Karpas-422 (cell line): ENCODE measurements at regions not wholly inside any gene's neighbourhood (a gene's known extent, or its start where the extent isn't known, plus 50 kb on each side); places are given as distances from the start of the nearest gene placed in this dataset.

Experiments used
- DNase-seq: peaks from one replicate; pipeline ENCODE4 v3.0.0-alpha.2; 2015
- H2AFZ ChIP-seq: fragments of 200-600 bp; sonication (generic); 2 replicates; pipeline ENCODE4 v1.6.1; 2014; ENCODE audit warnings: antibody characterized with exemption, low read length, mixed read lengths
- H3K27ac ChIP-seq: fragments of 200-600 bp; sonication (generic); 2 replicates; pipeline ENCODE4 v1.5.1; 2014; ENCODE audit warnings: mild to moderate bottlenecking, low read length, moderate library complexity
- H3K27me3 ChIP-seq: fragments of 200-600 bp; sonication (generic); 2 replicates; pipeline ENCODE4 v1.6.1; 2014; ENCODE audit warnings: low read length, mixed read lengths
- H3K36me3 ChIP-seq: fragments of 200-600 bp; sonication (generic); 2 replicates; pipeline ENCODE4 v1.6.1; 2014; ENCODE audit warnings: low read length, mixed read lengths; ENCODE audit not compliant: insufficient read depth
- H3K4me1 ChIP-seq: fragments of 200-600 bp; sonication (generic); 2 replicates; pipeline ENCODE4 v1.6.1; 2014; ENCODE audit warnings: mild to moderate bottlenecking, low read length, mixed read lengths
- H3K4me2 ChIP-seq: fragments of 200-600 bp; sonication (generic); 2 replicates; pipeline ENCODE4 v1.6.1; 2014; ENCODE audit warnings: low read length, low read depth, mild to moderate bottlenecking; ENCODE audit not compliant: poor library complexity, severe bottlenecking
- H3K4me3 ChIP-seq: fragments of 200-600 bp; sonication (generic); 2 replicates; pipeline ENCODE4 v1.5.1; 2014; ENCODE audit warnings: mild to moderate bottlenecking, antibody characterized with exemption, low read length, mixed read lengths
- H3K79me2 ChIP-seq: fragments of 200-600 bp; sonication (generic); 2 replicates; pipeline ENCODE4 v1.6.1; 2014; ENCODE audit warnings: mild to moderate bottlenecking, low read length, mixed read lengths
- H3K9ac ChIP-seq: fragments of 200-600 bp; sonication (generic); 2 replicates; pipeline ENCODE4 v1.6.0; 2014; ENCODE audit warnings: low read length
- H3K9me2 ChIP-seq: fragments of 200-600 bp; sonication (generic), shearing (Covaris generic); replicated peaks from 2 replicates; pipeline ENCODE4 v1.6.0; 2014; ENCODE audit warnings: mild to moderate bottlenecking, low read length, moderate library complexity; ENCODE audit not compliant: insufficient read depth
- H3K9me3 ChIP-seq: fragments of 300-700, 200-600 bp; sonication (generic); 2 replicates; pipeline ENCODE4 v1.6.1; 2014; ENCODE audit warnings: low read length, mixed read lengths
- H4K20me1 ChIP-seq: fragments of 200-600 bp; sonication (generic); 2 replicates; pipeline ENCODE4 v1.6.1; 2014; ENCODE audit warnings: mild to moderate bottlenecking, antibody characterized with exemption, low read length, low read depth; ENCODE audit not compliant: insufficient read depth

DNA sequence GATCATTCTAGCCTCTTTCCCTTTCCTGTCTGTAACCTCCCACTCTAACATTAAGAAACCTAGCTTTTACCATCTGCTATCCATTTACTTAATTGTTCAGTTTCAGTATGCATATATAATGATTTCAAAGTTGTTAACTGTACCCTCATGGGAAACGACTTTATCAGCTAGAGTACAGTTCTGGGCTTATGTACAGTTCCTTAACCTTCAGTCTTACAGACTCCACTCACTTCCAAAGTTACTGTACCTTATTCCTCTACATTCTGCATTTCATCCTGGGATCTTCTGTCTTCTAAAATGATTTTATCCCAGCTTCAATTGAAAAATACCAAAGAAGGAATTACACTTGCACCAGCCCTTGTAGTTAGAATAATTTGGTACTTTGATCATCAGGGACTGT lies 108.7 kb upstream of the KCNE2 start:
- Histone ChIP-seq H3K27me3 (no peaks in the 10 kb centered on the region), H3K9ac (no peak overlapping the region), H3K36me3 (no peaks in the 10 kb centered on the region), H3K4me2 (no peak overlapping the region), H2AFZ (no peak overlapping the region), H3K27ac (no peak overlapping the region), H3K4me3 (no peak overlapping the region), H3K79me2 (no peaks in the 10 kb centered on the region), H3K9me3 (peaks cover 9% of the 10 kb centered on the region), H3K4me1 (no peaks in the 10 kb centered on the region), H4K20me1 (no peaks in the 10 kb centered on the region), H3K9me2 (no peaks in the 10 kb centered on the region)
- no peak for DNase-seq

DNA sequence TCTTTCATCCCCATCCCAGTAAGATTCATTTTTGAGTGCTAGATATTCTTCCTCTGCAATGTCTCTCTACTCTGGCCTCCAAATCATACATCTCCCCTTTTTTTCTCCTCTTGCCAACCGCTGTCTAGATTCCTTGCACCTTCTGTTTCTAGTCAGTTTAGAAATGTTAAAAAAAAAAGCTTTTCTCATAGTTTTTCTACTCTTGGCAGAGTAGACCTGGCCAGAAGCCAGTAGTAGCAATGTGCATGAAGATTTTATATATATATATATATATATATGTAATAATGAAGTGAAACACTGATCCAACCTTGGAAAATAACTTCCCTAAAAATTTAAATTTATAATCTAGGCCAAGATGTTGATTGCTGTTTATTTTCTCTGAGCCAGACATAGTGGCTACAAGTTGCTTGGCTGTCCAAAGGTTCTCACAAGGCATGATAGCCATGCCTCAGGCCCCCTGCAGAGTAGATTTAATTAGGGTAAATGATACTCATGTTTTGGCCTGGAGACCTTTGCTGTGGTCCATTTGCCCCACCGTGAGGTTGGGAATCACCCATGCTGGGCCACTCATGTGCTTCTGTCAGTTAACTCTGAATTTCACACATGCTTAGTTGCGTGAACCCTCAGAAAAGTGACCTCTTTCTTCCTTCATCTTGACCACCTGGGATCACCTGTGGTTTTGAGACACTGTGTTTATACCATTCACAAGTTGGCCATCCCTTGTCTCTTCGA lies 103.4 kb upstream of the KCNE2 start:
- no peak overlapping the region for H3K27ac ChIP-seq
- DNase-seq: no peak
- no peak overlapping the region for H3K9ac ChIP-seq
- no peaks in the 10 kb centered on the region for H3K9me2 ChIP-seq
- H3K4me3 ChIP-seq: no peak overlapping the region
- H3K9me3 ChIP-seq: no peaks in the 10 kb centered on the region
- no peaks in the 10 kb centered on the region for H3K4me1 ChIP-seq
- H3K4me2 ChIP-seq: no peak overlapping the region
- no peaks in the 10 kb centered on the region for H3K79me2 ChIP-seq
- H3K27me3 ChIP-seq: no peaks in the 10 kb centered on the region
- H3K36me3 ChIP-seq: no peaks in the 10 kb centered on the region
- no peak overlapping the region for H2AFZ ChIP-seq
- H4K20me1 ChIP-seq: no peaks in the 10 kb centered on the region

- no peaks in the 10 kb centered on the region for H3K36me3 ChIP-seq
- no peaks in the 10 kb centered on the region for H3K9me3 ChIP-seq
- H3K79me2 ChIP-seq: no peaks in the 10 kb centered on the region
- no peaks in the 10 kb centered on the region for H3K4me1 ChIP-seq
- H3K9me2 ChIP-seq: no peaks in the 10 kb centered on the region
- no peak overlapping the region for H3K4me2 ChIP-seq
- no peak overlapping the region for H3K9ac ChIP-seq
- no peak overlapping the region for H2AFZ ChIP-seq
- no peaks in the 10 kb centered on the region for H4K20me1 ChIP-seq
- DNase-seq: no peak
- no peak overlapping the region for H3K27ac ChIP-seq
- H3K27me3 ChIP-seq: no peaks in the 10 kb centered on the region
- no peak overlapping the region for H3K4me3 ChIP-seq
Observed at GRCh38 chr21:34261841-34262468, 101.9 kb upstream of the KCNE2 start.

- no peaks in the 10 kb centered on the region for H3K27me3 ChIP-seq
- H3K9ac ChIP-seq: no peak overlapping the region
- H3K4me1 ChIP-seq: no peaks in the 10 kb centered on the region
- no peaks in the 10 kb centered on the region for H3K9me3 ChIP-seq
- H3K9me2 ChIP-seq: no peaks in the 10 kb centered on the region
- DNase-seq: no peak
- H3K4me3 ChIP-seq: no peak overlapping the region
- no peaks in the 10 kb centered on the region for H4K20me1 ChIP-seq
- no peak overlapping the region for H3K4me2 ChIP-seq
- no peak overlapping the region for H2AFZ ChIP-seq
- H3K36me3 ChIP-seq: no peaks in the 10 kb centered on the region
- H3K27ac ChIP-seq: no peak overlapping the region
- no peaks in the 10 kb centered on the region for H3K79me2 ChIP-seq
Observed at GRCh38 chr21:34262469-34262845, 101.3 kb upstream of the KCNE2 start.

DNA sequence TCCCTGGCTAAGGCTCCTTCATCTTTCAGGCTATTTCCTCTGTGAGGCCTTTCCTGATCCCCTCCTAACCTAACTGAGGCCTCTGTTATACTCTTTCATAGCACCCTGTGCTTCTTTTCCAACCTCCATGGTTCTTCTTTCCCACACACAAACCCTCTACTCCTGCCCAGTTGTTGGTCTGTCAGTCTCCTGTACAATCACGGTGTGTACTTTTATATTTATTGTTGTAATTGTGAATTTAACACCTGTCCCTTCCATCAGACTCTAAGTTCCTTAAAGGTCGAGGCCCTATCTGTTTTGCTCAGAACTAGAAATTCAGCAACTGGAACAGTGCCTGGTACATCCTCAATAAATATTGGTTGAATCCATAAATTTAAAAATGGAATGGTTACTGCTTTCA lies 100.2 kb upstream of the KCNE2 start:
- Histone ChIP-seq H3K9me3 (no peaks in the 10 kb centered on the region), H3K27me3 (no peaks in the 10 kb centered on the region), H3K27ac (no peak overlapping the region), H3K36me3 (no peaks in the 10 kb centered on the region), H3K4me2 (no peak overlapping the region), H3K9ac (no peak overlapping the region), H3K79me2 (no peaks in the 10 kb centered on the region), H3K4me3 (no peak overlapping the region), H4K20me1 (no peaks in the 10 kb centered on the region), H3K9me2 (no peaks in the 10 kb centered on the region), H3K4me1 (no peaks in the 10 kb centered on the region), H2AFZ (no peak overlapping the region)
- no peak for DNase-seq

DNA sequence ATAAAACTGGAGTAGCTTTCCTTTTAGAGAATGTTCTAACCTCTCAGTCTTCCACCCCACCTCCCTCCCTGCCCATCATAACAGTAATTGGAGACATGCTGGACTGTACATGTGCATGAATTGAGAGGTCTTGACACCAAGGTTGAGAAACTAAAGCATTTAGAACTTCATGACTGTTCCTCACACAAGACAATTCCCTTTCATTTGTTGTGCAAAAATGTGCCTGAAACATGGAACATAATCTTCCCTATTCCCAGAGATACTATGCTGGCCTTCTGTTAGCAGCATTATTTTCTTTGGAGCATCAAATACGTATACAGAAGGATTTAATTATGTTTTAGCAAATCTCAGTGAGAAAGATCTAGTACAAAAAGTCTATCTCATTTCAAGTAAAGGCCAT lies 97.5 kb upstream of the KCNE2 start:
- H3K4me3 ChIP-seq: no peak overlapping the region
- DNase-seq: no peak
- H3K27ac ChIP-seq: no peak overlapping the region
- H3K9me3 ChIP-seq: no peaks in the 10 kb centered on the region
- H3K4me1 ChIP-seq: no peaks in the 10 kb centered on the region
- no peaks in the 10 kb centered on the region for H3K27me3 ChIP-seq
- no peak overlapping the region for H3K9ac ChIP-seq
- H4K20me1 ChIP-seq: no peaks in the 10 kb centered on the region
- H3K4me2 ChIP-seq: no peak overlapping the region
- H3K79me2 ChIP-seq: no peaks in the 10 kb centered on the region
- no peak overlapping the region for H2AFZ ChIP-seq
- H3K9me2 ChIP-seq: no peaks in the 10 kb centered on the region
- H3K36me3 ChIP-seq: no peaks in the 10 kb centered on the region

DNA sequence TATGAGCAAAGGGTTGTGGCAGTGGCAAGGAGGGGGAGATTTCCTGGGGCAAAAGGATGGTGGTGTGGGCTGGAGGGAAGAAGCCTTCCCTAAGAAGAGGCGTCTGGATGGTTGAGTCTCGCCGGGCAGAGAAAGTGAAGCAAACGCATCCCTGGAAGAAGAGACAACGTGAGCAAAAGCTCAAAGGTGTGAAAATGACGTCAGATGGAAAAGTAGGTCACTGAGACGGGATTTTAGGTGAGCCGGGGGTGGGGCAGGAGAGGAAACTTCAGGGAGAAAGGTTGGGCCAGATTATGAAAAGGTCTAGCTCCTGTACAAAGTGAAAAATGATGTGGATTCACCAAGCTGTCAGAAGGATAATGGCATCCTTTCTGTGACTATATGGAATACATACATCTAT lies 95.3 kb upstream of the KCNE2 start:
- H3K4me1 ChIP-seq: no peaks in the 10 kb centered on the region
- no peaks in the 10 kb centered on the region for H3K79me2 ChIP-seq
- H3K9me3 ChIP-seq: no peaks in the 10 kb centered on the region
- no peak overlapping the region for H3K4me2 ChIP-seq
- H2AFZ ChIP-seq: no peak overlapping the region
- no peaks in the 10 kb centered on the region for H3K36me3 ChIP-seq
- H3K9me2 ChIP-seq: no peaks in the 10 kb centered on the region
- H3K27me3 ChIP-seq: no peaks in the 10 kb centered on the region
- DNase-seq: no peak
- H3K4me3 ChIP-seq: no peak overlapping the region
- no peak overlapping the region for H3K9ac ChIP-seq
- H3K27ac ChIP-seq: no peak overlapping the region
- no peaks in the 10 kb centered on the region for H4K20me1 ChIP-seq

GRCh38 chr21:34270411-34270810 lies 93.4 kb upstream of the KCNE2 start:
- no peak for DNase-seq
- H3K9me3 ChIP-seq: no peaks in the 10 kb centered on the region

More at GRCh38 chr21:34270411-34270810, 93.4 kb upstream of the KCNE2 start:
- H3K27ac ChIP-seq: no peak overlapping the region
- H3K4me2 ChIP-seq: no peak overlapping the region
- no peak overlapping the region for H3K9ac ChIP-seq
- H3K27me3 ChIP-seq: no peaks in the 10 kb centered on the region
- no peak overlapping the region for H3K4me3 ChIP-seq
- H3K79me2 ChIP-seq: no peaks in the 10 kb centered on the region
- no peaks in the 10 kb centered on the region for H4K20me1 ChIP-seq
- H3K36me3 ChIP-seq: no peaks in the 10 kb centered on the region
- H3K9me2 ChIP-seq: no peaks in the 10 kb centered on the region
- H2AFZ ChIP-seq: no peak overlapping the region
- no peaks in the 10 kb centered on the region for H3K4me1 ChIP-seq
